LNCaP clone FGC (cell line): ENCODE measurements at regions not wholly inside any gene's neighbourhood (a gene's known extent, or its start where the extent isn't known, plus 50 kb on each side); places are given as distances from the start of the nearest gene placed in this dataset.
"Not testable (repeated sequence)": the region's sequence is repeated elsewhere in the genome, so short reads cannot be mapped to it uniquely, and the experiment has no call there.

ENCODE experiments used
- DNase-seq: peaks from one replicate; pipeline ENCODE4 v3.0.0-alpha.2; 2011; ENCODE audit warnings: low read depth
- H3K4me3 ChIP-seq: 2 replicates; pipeline ENCODE4 v1.5.1; 2011; ENCODE audit warnings: mild to moderate bottlenecking, low read depth, low read length, control low read depth
- CTCF ChIP-seq: IDR thresholded peaks from 2 replicates; pipeline ENCODE4 v1.5.1; 2012; ENCODE audit warnings: mild to moderate bottlenecking; ENCODE audit not compliant: control insufficient read depth, insufficient read depth; ENCODE audit errors: extremely low read depth

GRCh38 chr17:47066841-47067682, 88.0 kb upstream of the RPRML start:
- peak; percentile 71 for DNase-seq
- H3K4me3 ChIP-seq, result peak overlapping the region; percentile 94
- TF ChIP-seq CTCF, result 0 out of 2 replicates have a peak, but pooled peaks have one; percentile 11

- DNase-seq, result no peak
- H3K4me3 ChIP-seq, result no peak overlapping the region; the same call in 1 of the 2 replicates
- TF ChIP-seq CTCF, result no peak
Observed at GRCh38 chr17:47066095-47066494, 87.0 kb upstream of the RPRML start.

- DNase-seq, result no peak
- H3K4me3 ChIP-seq, result no peak overlapping the region
- no peak for TF ChIP-seq CTCF
Observed at GRCh38 chr17:47064684-47065083, 85.6 kb upstream of the RPRML start.

- no peak overlapping the region for H3K4me3 ChIP-seq
- DNase-seq, result no peak
- TF ChIP-seq CTCF, result no peak
Observed at GRCh38 chr17:47063475-47063874, 84.4 kb upstream of the RPRML start.

- not testable (repeated sequence) for DNase-seq
Observed at GRCh38 chr17:47062851-47063250, 83.8 kb upstream of the RPRML start.

GRCh38 chr17:47060005-47060404, 81.0 kb upstream of the RPRML start:
- H3K4me3 ChIP-seq, DNase-seq: not testable (repeated sequence)

More at GRCh38 chr17:47062851-47063250, 83.8 kb upstream of the RPRML start:
- not testable (repeated sequence) for H3K4me3 ChIP-seq

GRCh38 chr17:47057830-47058229, 78.8 kb upstream of the RPRML start:
- DNase-seq, result no peak
- no peak overlapping the region for H3K4me3 ChIP-seq
- no peak for TF ChIP-seq CTCF

GRCh38 chr17:47057279-47057678, 78.2 kb upstream of the RPRML start:
- DNase-seq, H3K4me3 ChIP-seq: not testable (repeated sequence)

- DNase-seq, H3K4me3 ChIP-seq: not testable (repeated sequence)
Observed at GRCh38 chr17:47056687-47057086, 77.6 kb upstream of the RPRML start.
